Astrocyte (in vitro differentiated cells and primary cell): ENCODE measurements at regions not wholly inside any gene's neighbourhood (a gene's known extent, or its start where the extent isn't known, plus 50 kb on each side); places are given as distances from the start of the nearest gene placed in this dataset.
"Not testable (repeated sequence)": the region's sequence is repeated elsewhere in the genome, so short reads cannot be mapped to it uniquely, and the experiment has no call there.

ENCODE experiments used
- EZH2 ChIP-seq: IDR thresholded peaks from 2 replicates; pipeline ENCODE4 v1.6.1; 2012; ENCODE audit warnings: mild to moderate bottlenecking, low read length, inconsistent platforms; ENCODE audit not compliant: insufficient read depth
- TF ChIP-seq, protein P1 (sequence below): IDR thresholded peaks from 2 replicates; pipeline ENCODE4 v1.5.1; 2011; ENCODE audit warnings: low read depth, mild to moderate bottlenecking, inconsistent platforms, low read length, moderate library complexity; ENCODE audit not compliant: insufficient read depth

- TF ChIP-seq, protein P1, sequence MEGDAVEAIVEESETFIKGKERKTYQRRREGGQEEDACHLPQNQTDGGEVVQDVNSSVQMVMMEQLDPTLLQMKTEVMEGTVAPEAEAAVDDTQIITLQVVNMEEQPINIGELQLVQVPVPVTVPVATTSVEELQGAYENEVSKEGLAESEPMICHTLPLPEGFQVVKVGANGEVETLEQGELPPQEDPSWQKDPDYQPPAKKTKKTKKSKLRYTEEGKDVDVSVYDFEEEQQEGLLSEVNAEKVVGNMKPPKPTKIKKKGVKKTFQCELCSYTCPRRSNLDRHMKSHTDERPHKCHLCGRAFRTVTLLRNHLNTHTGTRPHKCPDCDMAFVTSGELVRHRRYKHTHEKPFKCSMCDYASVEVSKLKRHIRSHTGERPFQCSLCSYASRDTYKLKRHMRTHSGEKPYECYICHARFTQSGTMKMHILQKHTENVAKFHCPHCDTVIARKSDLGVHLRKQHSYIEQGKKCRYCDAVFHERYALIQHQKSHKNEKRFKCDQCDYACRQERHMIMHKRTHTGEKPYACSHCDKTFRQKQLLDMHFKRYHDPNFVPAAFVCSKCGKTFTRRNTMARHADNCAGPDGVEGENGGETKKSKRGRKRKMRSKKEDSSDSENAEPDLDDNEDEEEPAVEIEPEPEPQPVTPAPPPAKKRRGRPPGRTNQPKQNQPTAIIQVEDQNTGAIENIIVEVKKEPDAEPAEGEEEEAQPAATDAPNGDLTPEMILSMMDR: not testable (repeated sequence)
- TF ChIP-seq EZH2: not testable (repeated sequence)
Observed at GRCh38 chrX:18030656-18031055, 169.6 kb upstream of the RAI2 start.
